ENCODE measurements at regions not wholly inside any gene's neighbourhood (a gene's known extent, or its start where the extent isn't known, plus 50 kb on each side); places are given as distances from the start of the nearest gene placed in this dataset.
"Not testable (repeated sequence)": the region's sequence is repeated elsewhere in the genome, so short reads cannot be mapped to it uniquely, and the experiment has no call there.

DNA sequence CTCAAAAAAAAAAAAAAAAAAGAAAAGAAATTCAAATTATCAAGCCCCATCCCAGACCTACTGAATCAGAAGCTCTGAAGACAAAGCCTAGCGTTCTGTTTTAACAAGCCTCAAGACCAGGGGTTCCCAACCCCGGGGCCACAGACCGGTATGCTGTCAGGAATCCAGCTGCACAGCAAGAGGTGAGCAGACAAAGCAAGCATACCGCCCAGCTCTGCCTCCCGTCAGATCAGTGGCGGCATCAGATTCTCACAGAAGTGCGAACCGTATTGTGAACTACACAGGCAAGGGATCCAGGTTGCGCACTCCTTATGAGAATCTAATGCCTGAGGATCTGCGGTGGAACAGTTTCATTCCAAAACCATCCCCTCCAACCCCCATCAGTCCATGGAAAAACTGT, 57.8 kb upstream of the RASAL2 start:
- peaks cover 0 to 38% of the 10 kb centered on the region in 2 donors for H3K4me1 ChIP-seq

DNA sequence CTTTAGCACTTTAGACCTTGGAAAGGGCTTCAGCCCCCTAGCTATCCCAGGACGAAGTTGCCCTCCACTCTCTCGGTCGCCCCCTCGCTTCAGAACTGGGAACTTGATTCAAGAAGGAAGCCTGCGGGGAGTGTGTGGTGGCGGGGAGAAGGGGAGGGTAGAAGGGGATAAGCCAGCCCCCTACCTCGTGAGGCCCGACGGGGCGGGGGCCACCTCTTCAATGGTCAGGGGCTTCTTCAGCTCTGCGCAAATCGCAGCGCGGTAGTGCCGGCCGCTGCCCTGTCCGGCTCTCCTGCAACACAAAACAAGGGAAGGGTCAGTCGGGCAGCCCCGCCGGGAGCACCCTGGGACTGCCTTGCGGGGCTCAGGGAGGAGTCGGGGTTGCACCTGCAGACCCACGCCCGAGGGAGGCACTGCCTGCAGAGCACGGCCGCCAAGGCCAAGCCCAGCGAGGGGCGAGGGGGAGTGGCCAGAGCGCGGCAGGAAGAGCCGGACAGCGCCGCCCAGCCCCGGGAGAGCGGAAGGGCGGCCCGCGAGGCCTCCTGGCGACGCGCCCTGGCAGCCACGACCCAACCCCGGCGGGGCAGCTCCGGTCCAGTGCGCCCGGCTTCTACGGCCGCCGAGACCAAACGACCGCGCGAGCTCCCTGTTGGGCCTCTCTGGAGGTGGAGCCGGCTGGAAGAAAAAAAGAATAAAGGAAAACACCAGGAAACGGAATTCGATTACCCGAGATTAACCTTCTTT, 56.2 kb upstream of the RASAL2 start:
- peak overlapping the region; percentile 78 to 79 for H3K27ac ChIP-seq
- peaks cover 0 to 28% of the 10 kb centered on the region in 2 donors for H3K4me1 ChIP-seq
- TF ChIP-seq, protein P1, sequence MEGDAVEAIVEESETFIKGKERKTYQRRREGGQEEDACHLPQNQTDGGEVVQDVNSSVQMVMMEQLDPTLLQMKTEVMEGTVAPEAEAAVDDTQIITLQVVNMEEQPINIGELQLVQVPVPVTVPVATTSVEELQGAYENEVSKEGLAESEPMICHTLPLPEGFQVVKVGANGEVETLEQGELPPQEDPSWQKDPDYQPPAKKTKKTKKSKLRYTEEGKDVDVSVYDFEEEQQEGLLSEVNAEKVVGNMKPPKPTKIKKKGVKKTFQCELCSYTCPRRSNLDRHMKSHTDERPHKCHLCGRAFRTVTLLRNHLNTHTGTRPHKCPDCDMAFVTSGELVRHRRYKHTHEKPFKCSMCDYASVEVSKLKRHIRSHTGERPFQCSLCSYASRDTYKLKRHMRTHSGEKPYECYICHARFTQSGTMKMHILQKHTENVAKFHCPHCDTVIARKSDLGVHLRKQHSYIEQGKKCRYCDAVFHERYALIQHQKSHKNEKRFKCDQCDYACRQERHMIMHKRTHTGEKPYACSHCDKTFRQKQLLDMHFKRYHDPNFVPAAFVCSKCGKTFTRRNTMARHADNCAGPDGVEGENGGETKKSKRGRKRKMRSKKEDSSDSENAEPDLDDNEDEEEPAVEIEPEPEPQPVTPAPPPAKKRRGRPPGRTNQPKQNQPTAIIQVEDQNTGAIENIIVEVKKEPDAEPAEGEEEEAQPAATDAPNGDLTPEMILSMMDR (IDR thresholded peaks at IDR 0.05) = peak; percentile 53 to 73
- H3K9me3 ChIP-seq = no peaks in the 10 kb centered on the region
- no peaks in the 10 kb centered on the region for H3K36me3 ChIP-seq
- peak overlapping the region; percentile 61 to 69 for H3K4me3 ChIP-seq
- H3K27me3 ChIP-seq = no peaks in the 10 kb centered on the region
- DNase-seq (ENCODE audit: low spot score) = peak; percentile 75

More for the DNA sequence above, 57.8 kb upstream of the RASAL2 start:
- no peaks in the 10 kb centered on the region for H3K36me3 ChIP-seq
- H3K9me3 ChIP-seq = no peaks in the 10 kb centered on the region
- H3K4me3 ChIP-seq = no peak overlapping the region
- H3K27me3 ChIP-seq = no peaks in the 10 kb centered on the region
- no peak overlapping the region for H3K27ac ChIP-seq
- DNase-seq (ENCODE audit: low spot score) = no peak
- TF ChIP-seq, protein P1 (IDR thresholded peaks at IDR 0.05) = no peak

DNA sequence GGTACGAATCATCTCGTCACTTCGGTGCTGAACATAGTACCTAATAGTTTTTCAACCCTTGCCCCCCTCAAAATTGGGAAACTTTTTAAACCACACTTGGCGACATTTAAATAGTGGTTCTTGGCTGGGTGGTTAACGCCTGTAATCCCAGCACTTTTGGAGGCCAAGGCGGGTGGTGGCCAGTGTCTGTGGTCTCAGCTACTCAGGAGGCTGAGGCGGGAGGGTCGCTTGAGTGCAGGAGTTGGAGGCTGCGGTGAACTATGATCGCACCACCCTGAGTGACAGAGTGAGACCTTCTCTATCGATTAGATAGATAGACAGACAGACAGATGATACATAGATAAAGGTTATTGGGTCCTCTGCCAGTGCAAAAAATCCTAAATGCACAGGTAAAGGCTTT, 55.5 kb upstream of the RASAL2 start:
- TF ChIP-seq, protein P1 (IDR thresholded peaks at IDR 0.05) = no peak
- no peaks in the 10 kb centered on the region for H3K36me3 ChIP-seq
- H3K4me1 ChIP-seq = peaks cover 0 to 24% of the 10 kb centered on the region in 2 donors
- H3K27ac ChIP-seq = peak overlapping the region; percentile 78 to 79
- no peak for DNase-seq (ENCODE audit: low spot score)
- no peaks in the 10 kb centered on the region for H3K27me3 ChIP-seq
- no peaks in the 10 kb centered on the region for H3K9me3 ChIP-seq
- peak overlapping the region in 1 of 2 donors; percentile 69 for H3K4me3 ChIP-seq

DNA sequence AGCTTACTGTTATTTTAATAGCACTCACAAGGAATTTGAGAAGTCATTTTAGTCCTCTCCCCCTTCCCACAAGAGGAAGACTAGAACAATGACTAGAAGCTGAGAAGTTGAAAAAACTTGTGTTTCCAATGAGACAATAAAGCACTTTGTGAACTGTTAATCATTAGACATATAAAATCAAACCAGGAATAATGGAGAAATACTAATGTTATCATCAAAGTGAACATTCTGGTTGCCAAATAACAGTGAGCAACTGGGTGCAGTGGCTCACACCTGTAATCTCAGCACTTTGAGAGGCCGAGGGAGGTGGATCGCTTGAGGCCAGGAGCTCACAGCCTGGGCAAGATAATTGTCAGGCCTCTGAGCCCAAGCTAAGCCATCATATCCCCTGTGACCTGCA, 54.0 kb upstream of the RASAL2 start:
- H3K27ac ChIP-seq = no peak overlapping the region
- TF ChIP-seq, protein P1 (IDR thresholded peaks at IDR 0.05) = no peak
- H3K4me1 ChIP-seq = peaks cover 0 to 23% of the 10 kb centered on the region in 2 donors
- no peaks in the 10 kb centered on the region for H3K27me3 ChIP-seq
- H3K9me3 ChIP-seq = no peaks in the 10 kb centered on the region
- H3K4me3 ChIP-seq = no peak overlapping the region
- H3K36me3 ChIP-seq = no peaks in the 10 kb centered on the region
- DNase-seq (ENCODE audit: low spot score) = no peak

DNA sequence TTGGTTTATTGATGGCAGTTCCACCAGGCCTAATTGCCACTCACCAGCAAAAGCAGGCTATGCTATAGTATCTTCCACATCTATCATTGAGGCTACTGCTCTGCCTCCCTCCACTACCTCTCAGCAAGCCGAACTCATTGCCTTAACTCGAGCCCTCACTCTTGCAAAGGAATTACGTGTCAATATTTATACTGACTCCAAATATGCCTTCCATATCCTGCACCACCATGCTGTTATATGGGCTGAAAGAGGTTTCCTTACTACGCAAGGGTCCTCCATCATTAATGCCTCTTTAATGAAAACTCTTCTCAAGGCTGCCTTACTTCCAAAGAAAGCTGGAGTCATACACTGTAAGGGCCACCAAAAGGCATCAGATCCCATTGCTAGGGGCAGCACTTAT, 50.0 kb upstream of the RASAL2 start:
- H3K27ac ChIP-seq; H3K4me3 ChIP-seq; H3K36me3 ChIP-seq; H3K27me3 ChIP-seq; H3K9me3 ChIP-seq; DNase-seq (ENCODE audit: low spot score): not testable (repeated sequence)
- peaks cover 0 to 11% of the 10 kb centered on the region in 2 donors for H3K4me1 ChIP-seq

All from right atrium auricular region (tissue), 2 donors.